GM06990 (cell line): ENCODE measurements at regions not wholly inside any gene's neighbourhood (a gene's known extent, or its start where the extent isn't known, plus 50 kb on each side); places are given as distances from the start of the nearest gene placed in this dataset.
A peak's percentile ranks its signal among the peaks of the same experiment; 100 is the strongest.
"Not testable (repeated sequence)": the region's sequence is repeated elsewhere in the genome, so short reads cannot be mapped to it uniquely, and the experiment has no call there.

Experiments used
- DNase-seq: peaks from one replicate; pipeline ENCODE4 v3.0.0-alpha.2; 2011; ENCODE audit not compliant: insufficient read length; ENCODE audit errors: extremely low read depth
- H3K27me3 ChIP-seq: replicated peaks from 2 replicates; pipeline ENCODE4 v1.6.0; 2011; ENCODE audit warnings: low read length; ENCODE audit not compliant: control insufficient read depth, insufficient read depth
- H3K36me3 ChIP-seq: 2 replicates; pipeline ENCODE4 v1.5.1; 2011; ENCODE audit warnings: low read length; ENCODE audit not compliant: control insufficient read depth, insufficient read depth
- H3K4me3 ChIP-seq: replicated peaks from 2 replicates; pipeline ENCODE4 v1.5.1; 2011; ENCODE audit warnings: low read depth, mild to moderate bottlenecking, control low read depth, low read length
- TF ChIP-seq, protein P1 (sequence below): IDR thresholded peaks from 2 replicates; pipeline ENCODE4 v1.5.1; 2011; ENCODE audit warnings: low read length, control low read depth, mild to moderate bottlenecking, inconsistent platforms; ENCODE audit not compliant: insufficient read depth, poor library complexity, severe bottlenecking

DNA sequence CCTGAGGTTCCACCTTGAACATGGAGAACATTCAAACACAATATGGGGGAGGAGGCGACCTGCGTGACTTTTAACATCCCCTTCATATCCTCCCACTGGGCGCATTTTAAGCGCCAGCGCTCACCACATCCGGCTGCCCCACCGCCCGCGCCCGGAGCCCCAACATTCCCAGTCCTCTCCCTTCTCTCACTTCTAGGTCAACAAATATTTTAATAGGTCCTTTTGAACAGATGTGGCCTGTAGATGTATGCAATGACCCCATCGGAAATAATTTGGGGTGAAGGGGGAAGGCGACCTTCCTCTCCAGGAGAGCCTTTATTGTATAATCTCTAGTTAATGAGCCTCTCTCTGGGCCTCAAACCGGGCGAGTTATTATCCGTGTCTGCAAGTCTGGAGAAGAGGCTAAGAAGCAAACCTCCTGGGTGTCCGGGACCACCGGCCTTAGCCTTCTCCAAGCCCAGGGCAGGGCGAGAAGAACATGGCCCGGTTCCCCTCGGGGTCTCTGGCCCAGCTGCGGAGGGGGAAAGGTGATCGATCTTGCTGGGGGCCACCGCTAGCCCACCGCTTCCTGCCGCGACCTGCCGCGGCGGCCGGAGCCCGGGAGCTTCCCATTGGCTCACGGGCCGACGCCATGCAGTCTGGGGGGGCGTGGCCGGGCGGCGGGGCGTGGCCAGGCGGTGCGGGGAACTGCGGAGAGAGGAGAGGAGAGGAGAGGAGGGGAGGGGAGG, 83.2 kb upstream of the HMGA2 start:
- Histone ChIP-seq H3K4me3 (peak overlapping the region; percentile 60), H3K27me3 (no peaks in the 10 kb centered on the region; the same call in 1 of the 2 replicates), H3K36me3 (no peaks in the 10 kb centered on the region)
- TF ChIP-seq, protein P1, sequence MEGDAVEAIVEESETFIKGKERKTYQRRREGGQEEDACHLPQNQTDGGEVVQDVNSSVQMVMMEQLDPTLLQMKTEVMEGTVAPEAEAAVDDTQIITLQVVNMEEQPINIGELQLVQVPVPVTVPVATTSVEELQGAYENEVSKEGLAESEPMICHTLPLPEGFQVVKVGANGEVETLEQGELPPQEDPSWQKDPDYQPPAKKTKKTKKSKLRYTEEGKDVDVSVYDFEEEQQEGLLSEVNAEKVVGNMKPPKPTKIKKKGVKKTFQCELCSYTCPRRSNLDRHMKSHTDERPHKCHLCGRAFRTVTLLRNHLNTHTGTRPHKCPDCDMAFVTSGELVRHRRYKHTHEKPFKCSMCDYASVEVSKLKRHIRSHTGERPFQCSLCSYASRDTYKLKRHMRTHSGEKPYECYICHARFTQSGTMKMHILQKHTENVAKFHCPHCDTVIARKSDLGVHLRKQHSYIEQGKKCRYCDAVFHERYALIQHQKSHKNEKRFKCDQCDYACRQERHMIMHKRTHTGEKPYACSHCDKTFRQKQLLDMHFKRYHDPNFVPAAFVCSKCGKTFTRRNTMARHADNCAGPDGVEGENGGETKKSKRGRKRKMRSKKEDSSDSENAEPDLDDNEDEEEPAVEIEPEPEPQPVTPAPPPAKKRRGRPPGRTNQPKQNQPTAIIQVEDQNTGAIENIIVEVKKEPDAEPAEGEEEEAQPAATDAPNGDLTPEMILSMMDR = no peak
- DNase-seq = peak; percentile 68

DNA sequence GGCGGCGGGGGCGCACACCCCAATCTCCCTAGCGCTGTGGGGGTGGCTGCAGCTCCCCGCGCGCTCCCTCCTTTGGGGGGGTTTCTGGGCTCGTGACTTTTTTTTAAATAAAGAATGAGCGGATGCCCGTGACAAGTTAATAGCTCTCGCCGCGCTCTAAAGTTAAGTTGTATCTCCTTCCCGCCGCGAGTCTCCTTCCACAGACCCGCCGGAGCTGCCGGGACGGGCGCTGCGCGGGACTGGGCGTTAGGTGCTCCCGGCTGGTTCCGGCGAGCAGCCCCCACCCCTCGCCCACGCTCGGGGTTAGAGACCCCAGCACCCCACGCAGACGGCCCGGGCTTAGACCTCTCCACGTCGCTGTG, 82.6 kb upstream of the HMGA2 start:
- Histone ChIP-seq H3K36me3 (no peaks in the 10 kb centered on the region), H3K4me3 (peak overlapping the region; percentile 64), H3K27me3 (no peaks in the 10 kb centered on the region; the same call in 1 of the 2 replicates)
- TF ChIP-seq, protein P1 = no peak
- peak; percentile 31 for DNase-seq

DNA sequence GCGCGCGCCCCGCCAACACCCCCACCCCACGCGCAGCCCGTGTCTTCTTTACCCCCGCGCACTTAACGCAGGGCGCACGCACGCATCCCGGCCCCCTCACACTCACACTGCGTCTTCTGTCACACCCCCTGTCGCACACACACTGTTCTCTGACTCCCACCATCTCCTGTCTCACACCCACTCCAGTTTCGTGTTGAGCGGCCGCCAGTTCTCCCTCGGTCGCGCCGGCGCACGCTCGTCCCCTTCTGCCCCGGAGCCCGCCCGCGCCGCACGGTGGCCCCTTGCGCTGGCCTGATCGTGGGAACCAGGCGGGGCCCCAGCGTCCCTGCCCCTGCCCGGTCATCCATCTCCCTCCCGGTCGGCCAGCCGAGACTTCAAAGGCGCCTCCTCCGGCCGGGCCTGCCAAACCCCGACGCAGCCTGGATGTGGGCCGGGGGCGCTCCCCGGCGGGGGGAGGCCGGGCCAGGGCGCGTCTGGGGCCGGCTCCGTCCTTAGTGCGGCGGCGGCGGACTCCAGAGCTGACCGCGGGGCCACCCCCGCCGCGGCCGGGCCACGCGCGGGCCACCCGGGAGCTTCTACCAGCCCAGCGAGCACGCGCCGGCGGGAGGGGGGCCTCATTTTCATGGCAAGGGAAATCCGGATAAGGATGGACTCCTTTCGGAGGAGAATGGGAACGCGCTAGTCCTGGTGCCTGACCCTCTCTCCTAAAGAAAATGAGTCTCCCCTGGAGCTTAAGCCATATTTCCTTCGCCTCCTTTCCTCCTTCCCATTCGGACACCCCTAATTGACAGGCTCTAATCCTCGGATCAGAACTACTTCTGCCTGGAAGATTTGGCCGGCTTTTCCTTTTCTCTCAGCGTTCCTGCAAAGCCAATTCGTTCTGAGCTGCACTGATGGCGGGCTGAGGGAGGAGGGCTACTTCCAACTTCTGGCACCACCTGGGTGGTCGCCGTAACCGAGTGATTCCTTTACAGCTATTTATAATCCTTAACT, 82.0 kb upstream of the HMGA2 start:
- TF ChIP-seq, protein P1 = no peak
- Histone ChIP-seq H3K4me3 (peak overlapping the region; percentile 64), H3K27me3 (no peaks in the 10 kb centered on the region; the same call in 1 of the 2 replicates), H3K36me3 (no peaks in the 10 kb centered on the region)
- no peak for DNase-seq

DNA sequence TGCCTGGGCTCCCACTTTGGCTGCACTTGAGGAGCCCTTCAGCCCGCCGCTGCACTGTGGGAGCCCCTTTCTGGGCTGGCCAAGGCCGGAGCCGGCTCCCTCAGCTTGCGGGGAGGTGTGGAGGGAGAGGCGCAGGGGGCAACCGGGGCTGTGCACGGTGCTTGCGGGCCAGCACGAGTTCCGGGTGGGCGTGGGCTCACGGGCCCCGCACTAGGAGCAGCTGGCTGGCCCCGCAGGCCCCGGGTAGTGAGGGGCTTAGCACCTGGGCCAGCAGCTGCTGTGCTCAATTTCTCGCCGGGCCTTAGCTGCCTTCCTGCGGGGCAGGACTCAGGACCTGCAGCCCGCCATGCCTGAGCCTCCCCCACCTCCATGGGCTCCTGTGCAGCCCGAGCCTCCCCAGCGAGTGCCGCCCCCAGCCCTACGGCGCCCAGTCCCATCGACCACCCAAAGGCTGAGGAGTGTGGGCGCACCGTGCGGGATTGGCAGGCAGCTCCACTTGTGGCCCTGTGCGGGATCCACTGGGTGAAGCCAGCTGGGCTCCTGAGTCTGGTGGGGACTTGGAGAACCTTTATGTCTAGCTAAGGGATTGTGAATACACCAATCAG, 79.9 kb upstream of the HMGA2 start:
- not testable (repeated sequence) for H3K36me3 ChIP-seq, H3K4me3 ChIP-seq, H3K27me3 ChIP-seq, DNase-seq

DNA sequence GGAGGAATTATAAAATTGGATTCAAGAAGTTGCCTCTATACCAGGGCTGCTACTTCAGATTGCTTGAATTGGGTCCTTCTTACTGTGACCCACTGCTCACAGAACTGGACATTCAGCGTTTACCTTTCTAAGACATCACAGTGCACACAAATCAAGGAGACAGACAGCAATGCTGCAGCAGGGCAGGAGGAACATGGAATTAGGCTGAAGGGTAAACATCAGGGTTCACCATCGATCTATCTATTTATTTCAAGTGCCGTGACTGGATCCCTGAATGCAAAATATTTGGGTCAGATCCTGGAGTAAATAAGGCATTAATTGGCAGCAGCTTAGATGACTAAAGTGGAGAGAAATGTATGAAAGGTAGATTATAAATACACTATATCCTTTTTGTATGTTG, 76.9 kb upstream of the HMGA2 start:
- no peak for DNase-seq
- no peak overlapping the region for H3K4me3 ChIP-seq
- TF ChIP-seq, protein P1 = no peak
- no peaks in the 10 kb centered on the region for H3K27me3 ChIP-seq
- no peaks in the 10 kb centered on the region for H3K36me3 ChIP-seq

DNA sequence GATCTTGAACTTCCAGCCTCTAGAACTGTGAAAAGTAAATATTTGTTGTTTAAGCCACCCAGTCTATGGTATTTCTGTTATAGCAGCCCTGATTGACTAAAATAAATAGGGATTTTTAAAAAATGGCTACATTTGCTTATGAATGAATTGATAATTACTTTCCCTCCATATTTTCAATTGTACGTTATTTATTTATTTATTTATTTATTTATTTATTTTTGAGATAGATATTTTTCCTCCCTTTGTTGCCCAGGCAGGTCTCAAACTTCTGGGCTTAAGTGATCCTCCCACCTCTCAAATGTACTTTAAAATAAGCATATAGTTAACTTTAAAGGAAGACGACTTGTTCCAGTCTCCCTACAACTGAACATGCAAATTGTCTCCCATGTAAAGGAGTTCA, 76.0 kb upstream of the HMGA2 start:
- TF ChIP-seq, protein P1 = no peak
- Histone ChIP-seq H3K4me3 (no peak overlapping the region), H3K27me3 (no peaks in the 10 kb centered on the region), H3K36me3 (no peaks in the 10 kb centered on the region)
- no peak for DNase-seq
